HepG2 (cell line): ENCODE measurements at regions not wholly inside any gene's neighbourhood (a gene's known extent, or its start where the extent isn't known, plus 50 kb on each side); places are given as distances from the start of the nearest gene placed in this dataset.

Source experiments
- ATAC-seq: fragments of 200-7000 bp; cut with Tn5 transposase; 3 replicates; pipeline ENCODE4 v1.9.1; 2020; ENCODE audit warnings: mild to moderate bottlenecking, moderate library complexity
- BruUV-seq: library from RNA; stranded (reverse); fragments of 400-500 nt; replicated peaks from 2 replicates; lab custom pipeline; 2021; lab: Mats Ljungman, UMichigan
- CTCF ChIA-PET: fragments of 300-600 bp; formaldehyde crosslinking; extraction: SDS; loops from one replicate; lab custom pipeline; 2021; ENCODE audit warnings: low total read pairs, inconsistent platforms, low intra/inter-chr PET ratio; lab: Yijun Ruan, JAX
- POLR2A ChIA-PET: fragments of 350-600 bp; sonication (Branson Sonifier 250); formaldehyde crosslinking; loops from one replicate; lab custom pipeline; 2020; ENCODE audit warnings: antibody characterized with exemption, inconsistent platforms; lab: Yijun Ruan, JAX
- DNase-seq: peaks from one replicate; pipeline ENCODE4 v3.0.0-alpha.2; 2015; ENCODE audit warnings: low spot score
- FAIRE-seq: peaks from 3 replicates; lab custom pipeline; 2011; peaks lifted over from hg19 to GRCh38; lab: Jason Lieb, UNC
- H2AFZ ChIP-seq: one replicate; pipeline ENCODE4 v1.6.1; 2011; ENCODE audit warnings: low read length, inconsistent platforms
- H3K27ac ChIP-seq: fragments of 300-600 bp; 3 replicates; pipeline ENCODE4 v1.8.0; 2011; ENCODE audit warnings: mixed run types, mild to moderate bottlenecking, mixed read lengths, low read length, inconsistent platforms; ENCODE audit not compliant: insufficient read depth; ENCODE audit errors: extremely low read length
- H3K27me3 ChIP-seq, 2 experiments: fragments of 200-600 bp in 1 of 2; 2 replicates in 1 of 2; 3 replicates in 1 of 2; pipeline versions ENCODE4 v1.6.0 to v1.8.0; 2011; ENCODE audit warnings: low read length in 2 of 2, mild to moderate bottlenecking in 2 of 2, moderate library complexity in 2 of 2, inconsistent platforms in 1 of 2; ENCODE audit not compliant: insufficient read depth in 2 of 2, control insufficient read depth in 1 of 2
- H3K36me3 ChIP-seq, 2 experiments: fragments of 200-600 bp in 1 of 2; replicated peaks in 1 of 2; 2 replicates in 1 of 2; 3 replicates in 1 of 2; pipeline versions ENCODE4 v1.5.1 to v1.8.0; 2011; ENCODE audit warnings: low read length in 2 of 2, inconsistent platforms in 1 of 2; ENCODE audit not compliant: insufficient read depth in 2 of 2, control insufficient read depth in 1 of 2
- H3K4me1 ChIP-seq: 2 replicates; pipeline ENCODE4 v1.5.1; 2012; ENCODE audit warnings: low read length, inconsistent platforms; ENCODE audit not compliant: insufficient read depth
- H3K4me2 ChIP-seq: 2 replicates; pipeline ENCODE4 v1.6.0; 2011; ENCODE audit warnings: low read depth, low read length, inconsistent platforms
- H3K4me3 ChIP-seq, 3 experiments: fragments of 200-600 bp in 1 of 3; sonication (generic), shearing (Covaris generic) in 1 of 3; replicated peaks in 1 of 3; 2 replicates each; pipeline ENCODE4 v1.5.1; 2011 to 2016; ENCODE audit warnings: low read length in 3 of 3, inconsistent platforms in 2 of 3, low read depth in 2 of 3, mild to moderate bottlenecking in 2 of 3, control low read depth in 1 of 3, mixed read lengths in 1 of 3; ENCODE audit not compliant: insufficient read depth in 1 of 3
- H3K79me2 ChIP-seq: one replicate; pipeline ENCODE4 v1.6.1; 2011; ENCODE audit warnings: low read length, inconsistent platforms; ENCODE audit not compliant: insufficient read depth
- H3K9ac ChIP-seq: 2 replicates; pipeline ENCODE4 v1.6.0; 2011; ENCODE audit warnings: mild to moderate bottlenecking, low read depth, low read length, inconsistent platforms; ENCODE audit not compliant: insufficient read depth
- H3K9me3 ChIP-seq: 2 replicates; pipeline ENCODE4 v1.5.1; 2012; ENCODE audit warnings: mild to moderate bottlenecking, low read length
- H4K20me1 ChIP-seq: 2 replicates; pipeline ENCODE4 v1.6.0; 2011; ENCODE audit warnings: inconsistent platforms, mild to moderate bottlenecking, low read length, moderate library complexity; ENCODE audit not compliant: insufficient read depth
- ELK4 ChIP-seq: sonication (generic); formaldehyde crosslinking; IDR thresholded peaks from 2 replicates; pipeline ENCODE4 v1.9.0; 2021; ENCODE audit warnings: missing genetic modification reagents, borderline replicate concordance
- FOXM1 ChIP-seq: sonication (generic); formaldehyde crosslinking; IDR thresholded peaks from 2 replicates; pipeline ENCODE4 v1.5.0; 2020; ENCODE audit warnings: missing genetic modification reagents
- GATAD2A ChIP-seq: IDR thresholded peaks from 2 replicates; pipeline ENCODE4 v1.6.1; 2016
- JUND ChIP-seq: sonication (generic); formaldehyde crosslinking; IDR thresholded peaks from 2 replicates; pipeline ENCODE4 v1.8.0; 2022; ENCODE audit warnings: mild to moderate bottlenecking, missing genetic modification reagents
- MAZ ChIP-seq, 2 experiments: sonication (generic) in 1 of 2; formaldehyde crosslinking in 1 of 2; IDR thresholded peaks; 2 replicates each; pipeline versions ENCODE4 v1.5.0 to v1.6.1; 2012 to 2020; ENCODE audit warnings: low read depth in 2 of 2, mild to moderate bottlenecking in 2 of 2, borderline replicate concordance in 1 of 2, improper control_type of control experiment in 1 of 2, low read length in 1 of 2, missing genetic modification reagents in 1 of 2, moderate library complexity in 1 of 2
- MBD4 ChIP-seq: IDR thresholded peaks from 2 replicates; pipeline ENCODE4 v1.6.1; 2012; ENCODE audit warnings: low read length, inconsistent platforms, borderline replicate concordance
- SNAPC4 ChIP-seq: sonication (generic); formaldehyde crosslinking; IDR thresholded peaks from 2 replicates; pipeline ENCODE4 v1.4.0; 2020; ENCODE audit warnings: mild to moderate bottlenecking, missing genetic modification reagents
- SP5 ChIP-seq: IDR thresholded peaks from 2 replicates; pipeline ENCODE4 v1.6.1; 2016; ENCODE audit warnings: low read depth, borderline replicate concordance
- ZBTB1 ChIP-seq: sonication (generic); formaldehyde crosslinking; IDR thresholded peaks from 2 replicates; pipeline ENCODE4 v1.4.0; 2020; ENCODE audit warnings: missing genetic modification reagents, borderline replicate concordance
- ZEB1 ChIP-seq: IDR thresholded peaks from 2 replicates; pipeline ENCODE4 v1.6.1; 2012; ENCODE audit warnings: mild to moderate bottlenecking, low read depth, inconsistent platforms; ENCODE audit not compliant: insufficient replicate concordance
- ZFP36 ChIP-seq: fragments of 150-350 bp; IDR thresholded peaks from 2 replicates; pipeline ENCODE4 v1.6.1; 2018; ENCODE audit warnings: borderline replicate concordance, low read length, low read depth; ENCODE audit not compliant: partially characterized antibody
- ZNF275 ChIP-seq: sonication (generic); formaldehyde crosslinking; IDR thresholded peaks from 2 replicates; pipeline ENCODE4 v1.8.0; 2022; ENCODE audit warnings: missing genetic modification reagents, mild to moderate bottlenecking, inconsistent platforms, borderline replicate concordance
- ZNF567 ChIP-seq: sonication (generic); formaldehyde crosslinking; IDR thresholded peaks from 2 replicates; pipeline ENCODE4 v1.8.1; 2023; ENCODE audit warnings: mild to moderate bottlenecking, missing genetic modification reagents, borderline replicate concordance
- ZNF574 ChIP-seq: sonication (generic); formaldehyde crosslinking; IDR thresholded peaks from 2 replicates; pipeline ENCODE4 v1.4.0; 2020; ENCODE audit warnings: missing genetic modification reagents
- WGBS: methylation state at CpG from one replicate; pipeline ENCODE4 v1.1.6; 2017; ENCODE audit warnings: low lambda C conversion rate; 5-methylcytosine and 5-hydroxymethylcytosine counted together
- in situ Hi-C: cut with HindIII; loops from 2 replicates; pipeline ENCODE4 v1.10.0; 2017; ENCODE audit warnings: low pct_unique_long_range_greater_than_20kb; ENCODE audit not compliant: extremely low pct_ligation_motif_present
- intact Hi-C: fragments of 100-400 bp; cut with micrococcal nuclease; formaldehyde crosslinking; loops from one replicate; pipeline ENCODE4 v1.10.0; 2022; ENCODE audit not compliant: unreplicated experiment

DNA sequence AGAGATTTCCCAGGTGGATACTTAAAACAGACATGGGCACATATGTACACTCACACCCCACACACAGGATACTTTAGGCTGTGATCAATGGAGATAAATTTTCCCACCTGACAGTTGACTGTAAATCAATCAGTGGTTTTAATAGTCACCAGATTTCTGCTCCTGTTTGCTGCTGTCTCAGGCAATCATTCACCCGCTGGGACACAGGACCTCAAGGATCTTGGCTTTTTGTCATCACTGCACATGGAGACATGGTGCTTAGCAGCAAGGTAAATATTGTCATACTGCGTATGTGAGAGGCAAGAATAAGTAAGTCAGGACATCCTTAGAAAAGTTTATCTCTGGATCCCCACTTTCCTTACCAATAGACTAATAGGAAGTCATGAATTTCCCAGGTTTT is 60.8 kb upstream of the KLF9 start:
- no peak overlapping the region for H3K9ac ChIP-seq
- TF ChIP-seq SNAPC4 (CRISPR knock-in tag) (no peak), GATAD2A (CRISPR knock-in tag) (no peak), ZBTB1 (CRISPR knock-in tag) (no peak), FOXM1 (CRISPR knock-in tag) (no peak), ZNF275 (no peak), JUND (CRISPR knock-in tag) (no peak), ZNF574 (CRISPR knock-in tag) (no peak), MBD4 (no peak), ZNF567 (no peak), ZEB1 (no peak), ZFP36 (no peak), MAZ (IDR thresholded peaks at IDR 0.05; ENCODE audit: borderline replicate concordance, low read depth, low read length) (no peak), MAZ (CRISPR knock-in tag; IDR thresholded peaks at IDR 0.05; ENCODE audit: low read depth) (no peak), SP5 (CRISPR knock-in tag) (no peak), ELK4 (no peak)

More for the DNA sequence above, 60.8 kb upstream of the KLF9 start:
- Histone ChIP-seq H3K79me2 (no peaks in the 10 kb centered on the region), H4K20me1 (no peaks in the 10 kb centered on the region), H3K9me3 (no peaks in the 10 kb centered on the region), H3K4me1 (peaks cover 60% of the 10 kb centered on the region), H3K4me2 (no peak overlapping the region), H2AFZ (no peak overlapping the region), H3K36me3 (no peaks in the 10 kb centered on the region), H3K27me3 (peaks cover 0 to 9% of the 10 kb centered on the region in 2 experiments; a peak in 1 of 5 replicates), H3K27ac (no peak overlapping the region), H3K4me3 (no peak overlapping the region)
- POLR2A ChIA-PET: interaction anchor here (2.0 kb wide), 1 partner anchor 56 kb away, joined by 8 read pairs; no protein-coding TSS in a partner anchor
- intact Hi-C loops: no loop called here
- no TSS peak for BruUV-seq
- WGBS: 6% methylated on average over 2 of the region's 2 CpGs
- CTCF ChIA-PET: no interaction called here
- FAIRE-seq (no peak), ATAC-seq (no peak), DNase-seq (no peak)
- in situ Hi-C loops: no loop called here
